Adrenal gland (tissue), 9 donors: ENCODE measurements at regions not wholly inside any gene's neighbourhood (a gene's known extent, or its start where the extent isn't known, plus 50 kb on each side); places are given as distances from the start of the nearest gene placed in this dataset.

Experiments used
- DNase-seq, 7 donors: peaks; one replicate each; pipeline ENCODE4 v3.0.0-alpha.2; 2019 to 2020
- H3K27ac ChIP-seq, 5 donors: fragments of 200-600 bp; sonication (generic) in 4 of 5; 1 replicate in 3 of 5; 2 replicates in 2 of 5; pipeline versions ENCODE4 v1.5.1 to v1.8.0; 2016 to 2020; ENCODE audit warnings: mild to moderate bottlenecking in 1 of 5
- H3K27me3 ChIP-seq: fragments of 200-600 bp; 2 replicates; pipeline ENCODE4 v1.8.0; 2021
- H3K36me3 ChIP-seq, 2 donors: fragments of 200-600 bp; replicated peaks in 1 of 2; 1 replicate in 1 of 2; 2 replicates in 1 of 2; pipeline versions ENCODE4 v1.5.1 to v1.8.0; 2018 to 2022
- H3K4me1 ChIP-seq, 2 donors: fragments of 200-600 bp; replicated peaks in 1 of 2; 1 replicate in 1 of 2; 2 replicates in 1 of 2; pipeline versions ENCODE4 v1.5.1 to v1.8.0; 2018 to 2021
- H3K4me3 ChIP-seq, 4 donors: fragments of 200-600 bp; sonication (generic) in 3 of 4; one replicate each; pipeline ENCODE4 v1.5.1; 2016 to 2018
- H3K9me3 ChIP-seq, 3 donors: fragments of 200-600 bp; sonication (generic) in 1 of 3; replicated peaks in 1 of 3; 1 replicate in 2 of 3; 2 replicates in 1 of 3; pipeline versions ENCODE4 v1.5.1 to v1.8.0; 2016 to 2021
- CTCF ChIP-seq, 6 experiments: fragments of 450-650 bp in 4 of 6; fragments of 200-600 bp in 2 of 6; sonication (generic) in 1 of 6; IDR thresholded peaks; 1 replicate in 5 of 6; 2 replicates in 1 of 6; pipeline versions ENCODE4 v1.5.1 to v1.8.0; 2016 to 2021; ENCODE audit warnings: antibody characterized with exemption in 6 of 6, mild to moderate bottlenecking in 2 of 6, moderate library complexity in 1 of 6
- POLR2A ChIP-seq, 2 donors: fragments of 450-650 bp; IDR thresholded peaks; one replicate each; pipeline ENCODE4 v1.6.1; 2017; ENCODE audit warnings: antibody characterized with exemption in 2 of 2, mild to moderate bottlenecking in 2 of 2, moderate library complexity in 1 of 2
- WGBS, 4 donors: extraction: QIAGEN DNeasy Blood & Tissue Kit in 2 of 4; methylation state at CpG; one replicate each; pipeline versions ENCODE4 v1.1.5 to v1.1.7; 2013 to 2017; 5-methylcytosine and 5-hydroxymethylcytosine counted together
- intact Hi-C, 2 donors: fragments of 100-400 bp; cut with DNase I; formaldehyde crosslinking; loops; one replicate each; pipeline versions ENCODE4 v1.14.1 to v1.15.0; 2022 to 2023
- donor health status: healthy with polysubstance abuse.
- donor health status: Bipolar disorder and iron deficiency.
- donor health status: DM: yes; HTN: yes; CAD: no.
- donor health status: DM: no; HTN: no; CAD: no.
- donor health status: DM: no; HTN: no; CAD: no.

GRCh38 chr14:101010293-101010692 lies 106.8 kb upstream of the RTL1 start:
- peak in 2 of 7 donors; percentile 4 to 53 for DNase-seq
- Histone ChIP-seq H3K4me3 (no peak overlapping the region), H3K4me1 (peaks cover 0 to 4% of the 10 kb centered on the region in 2 donors), H3K36me3 (peaks cover 0 to 18% of the 10 kb centered on the region in 2 donors), H3K27me3 (no peaks in the 10 kb centered on the region), H3K27ac (peak overlapping the region in 1 of 5 donors; percentile 21), H3K9me3 (no peaks in the 10 kb centered on the region)
- no peak for TF ChIP-seq CTCF (IDR thresholded peaks at IDR 0.05)
- no peak for TF ChIP-seq POLR2A (IDR thresholded peaks at IDR 0.05)
- 77 to 93% (median 84%) methylated on average over 5 to 6 of the region's 6 CpGs for WGBS, 4 donors
- intact Hi-C loops = no loop called here

GRCh38 chr14:101010835-101011234 lies 107.3 kb upstream of the RTL1 start:
- TF ChIP-seq POLR2A (IDR thresholded peaks at IDR 0.05) = no peak
- no peak for TF ChIP-seq CTCF (IDR thresholded peaks at IDR 0.05)
- Histone ChIP-seq H3K36me3 (peaks cover 0 to 17% of the 10 kb centered on the region in 2 donors), H3K4me3 (no peak overlapping the region), H3K27ac (no peak overlapping the region), H3K27me3 (no peaks in the 10 kb centered on the region), H3K4me1 (no peaks in the 10 kb centered on the region), H3K9me3 (no peaks in the 10 kb centered on the region)
- no peak for DNase-seq
- WGBS, 4 donors = 84 to 92% (median 89%) methylated on average over 2 of the region's 2 CpGs
- intact Hi-C loops = no loop called here

GRCh38 chr14:101017209-101017608 lies 113.7 kb upstream of the RTL1 start:
- no peak overlapping the region for H3K4me3 ChIP-seq
- TF ChIP-seq POLR2A (IDR thresholded peaks at IDR 0.05) = no peak
- no peak for TF ChIP-seq CTCF (IDR thresholded peaks at IDR 0.05)
- intact Hi-C loops = no loop called here
- peaks cover 0 to 11% of the 10 kb centered on the region in 2 donors for H3K4me1 ChIP-seq
- H3K27me3 ChIP-seq = no peaks in the 10 kb centered on the region
- peaks cover 0 to under 1% of the 10 kb centered on the region in 2 donors for H3K36me3 ChIP-seq
- H3K27ac ChIP-seq = no peak overlapping the region
- no peaks in the 10 kb centered on the region for H3K9me3 ChIP-seq
- DNase-seq = peak in 4 of 7 donors; percentile 0 to 14 (median 10)
- 40 to 75% (median 60%) methylated on average over 1 of the region's 1 CpG for WGBS, 4 donors

GRCh38 chr14:101017806-101018560 lies 114.5 kb upstream of the RTL1 start:
- WGBS, 4 donors = 88 to 91% (median 90%) methylated on average over 13 of the region's 13 CpGs
- peak in 6 of 7 donors; percentile 0 to 8 (median 5) for DNase-seq
- no peaks in the 10 kb centered on the region for H3K9me3 ChIP-seq
- H3K36me3 ChIP-seq = peaks cover 0 to 9% of the 10 kb centered on the region in 2 donors
- peaks cover 0 to 11% of the 10 kb centered on the region in 2 donors for H3K4me1 ChIP-seq
- H3K27me3 ChIP-seq = no peaks in the 10 kb centered on the region
- no peak for TF ChIP-seq CTCF (IDR thresholded peaks at IDR 0.05)
- no peak overlapping the region for H3K27ac ChIP-seq
- intact Hi-C loops = no loop called here
- no peak overlapping the region for H3K4me3 ChIP-seq
